Right lung (tissue), 2 donors: ENCODE measurements at regions not wholly inside any gene's neighbourhood (a gene's known extent, or its start where the extent isn't known, plus 50 kb on each side); places are given as distances from the start of the nearest gene placed in this dataset.

Source experiments
- DNase-seq, 2 donors: peaks; one replicate each; pipeline ENCODE4 v3.0.0-alpha.2; 2013

GRCh38 chr12:63319386-63319785 is 168.4 kb upstream of the AVPR1A start:
- no peak for DNase-seq

DNA sequence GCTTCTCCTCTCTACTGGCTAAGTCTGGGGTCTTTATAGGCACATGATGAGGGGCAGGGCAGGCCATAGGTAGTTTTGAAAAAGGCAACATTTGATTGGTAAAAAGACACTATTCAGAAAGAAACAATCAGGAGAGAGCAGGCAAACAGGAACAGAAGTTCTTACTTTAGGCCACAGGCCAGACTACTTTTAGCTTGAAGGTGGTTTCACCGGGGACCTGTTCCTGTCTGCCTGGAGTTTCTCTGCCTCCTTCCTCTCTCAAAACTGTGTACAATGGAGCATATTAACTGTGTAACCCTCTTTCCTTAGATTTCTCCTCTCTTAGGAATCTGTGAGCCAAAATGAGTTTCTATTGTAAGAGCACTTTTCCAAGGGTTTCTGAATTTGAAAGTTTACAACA is 167.9 kb upstream of the AVPR1A start:
- no peak for DNase-seq

DNA sequence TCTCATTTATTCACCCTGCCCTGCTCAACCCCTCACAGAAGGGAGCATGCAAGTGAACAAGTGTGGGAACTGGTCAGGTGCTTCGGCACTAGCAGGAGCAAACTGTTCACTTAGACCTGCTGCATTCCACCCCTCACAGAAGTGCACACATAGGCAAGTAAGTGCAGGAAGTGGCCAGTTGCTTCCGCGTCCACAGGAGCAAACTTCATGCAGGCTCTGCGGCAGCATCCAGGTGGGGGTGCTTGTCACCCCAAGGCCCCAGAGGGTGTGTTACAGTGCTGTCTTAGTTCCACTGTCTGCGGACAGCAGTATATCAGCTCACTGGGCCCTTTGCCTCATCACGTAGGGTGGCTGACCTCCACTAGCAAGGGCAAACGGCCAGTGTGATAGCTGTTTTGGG is 167.3 kb upstream of the AVPR1A start:
- DNase-seq = no peak

DNA sequence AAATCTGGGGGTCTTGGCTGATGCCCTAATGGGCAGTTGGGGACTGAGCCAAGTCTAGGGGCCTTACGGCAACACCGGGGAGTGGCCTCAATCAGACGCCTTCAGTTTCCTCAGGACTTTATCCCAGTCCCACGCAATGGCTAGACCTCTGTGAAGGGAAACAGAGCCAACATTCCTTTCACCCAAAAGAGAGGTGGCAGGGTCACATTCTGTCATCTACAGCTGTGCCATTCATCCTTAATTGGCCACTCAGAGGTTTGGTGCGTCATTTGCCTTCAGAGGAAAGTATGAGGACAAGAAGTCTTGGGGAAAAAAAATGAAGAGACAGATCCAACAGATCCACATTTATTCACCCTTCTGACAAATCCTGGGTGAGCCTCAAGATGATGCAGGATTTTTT is 166.9 kb upstream of the AVPR1A start:
- no peak for DNase-seq

DNA sequence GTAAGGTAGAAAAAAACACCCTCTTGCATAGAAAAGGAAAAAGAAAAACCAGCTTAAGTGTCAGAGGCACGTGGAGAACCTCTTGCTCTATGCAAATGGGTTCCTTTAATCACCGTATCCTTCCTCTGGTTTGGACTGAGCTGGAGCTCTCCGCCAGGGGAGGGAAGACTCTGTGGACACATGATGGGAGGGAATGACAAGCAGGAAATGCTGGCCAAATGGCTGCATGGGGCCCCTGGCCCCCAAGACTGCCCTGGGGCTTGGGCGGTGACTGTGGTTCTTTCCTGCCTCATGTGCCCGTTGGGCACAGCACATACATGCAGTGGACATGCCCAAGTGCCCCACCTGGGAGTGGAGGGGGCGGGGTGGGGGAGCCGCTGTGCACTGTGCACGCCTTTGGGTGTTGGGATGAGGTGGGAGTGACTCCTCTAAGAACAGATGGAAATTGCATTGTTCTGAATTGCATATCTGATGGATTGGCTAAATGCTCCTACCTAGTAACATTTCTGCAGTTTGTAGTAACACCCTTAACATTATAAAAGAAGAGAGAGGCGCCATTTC is 166.4 kb upstream of the AVPR1A start:
- DNase-seq = no peak

DNA sequence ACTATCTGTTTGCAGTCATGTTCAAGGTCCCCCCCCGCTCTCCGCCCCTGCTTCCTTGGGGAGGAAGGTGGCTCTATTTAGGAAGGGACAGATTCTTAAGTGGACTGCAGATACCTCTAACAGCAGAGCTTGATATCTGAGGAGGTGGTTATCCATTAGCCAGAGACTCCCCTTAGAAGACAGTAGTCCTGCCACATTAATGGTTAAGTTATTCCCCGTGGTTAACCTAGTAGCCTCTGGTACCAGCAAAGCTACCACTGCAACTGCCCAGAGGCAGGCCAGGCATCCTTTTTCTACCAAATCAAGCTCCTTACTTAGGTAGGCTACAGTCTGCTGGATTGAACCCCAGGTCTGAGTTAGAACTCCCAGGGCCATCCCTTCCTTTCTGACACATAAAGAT is 162.1 kb upstream of the AVPR1A start:
- DNase-seq = no peak

- DNase-seq = no peak
Measured at GRCh38 chr12:63308671-63309070, 157.7 kb upstream of the AVPR1A start.

DNA sequence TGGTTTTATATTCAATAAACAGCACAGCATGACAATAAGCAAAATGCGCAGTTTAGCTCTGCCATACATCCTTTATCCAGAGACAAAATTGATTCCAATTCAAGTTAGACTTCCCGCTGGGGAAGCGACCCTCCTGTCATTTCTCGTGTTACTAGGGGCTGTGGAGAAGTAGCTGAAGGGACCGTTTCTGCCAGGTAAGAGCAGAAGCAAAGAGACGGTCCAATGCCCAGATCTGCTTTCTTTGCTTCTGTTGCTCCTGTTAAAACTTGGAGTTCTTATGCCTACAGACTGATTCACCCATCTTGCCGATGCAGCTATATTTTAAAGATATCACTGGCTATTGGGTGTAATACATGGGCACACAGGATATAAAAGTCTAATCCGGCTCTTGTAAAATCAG is 156.8 kb upstream of the AVPR1A start:
- no peak for DNase-seq

DNA sequence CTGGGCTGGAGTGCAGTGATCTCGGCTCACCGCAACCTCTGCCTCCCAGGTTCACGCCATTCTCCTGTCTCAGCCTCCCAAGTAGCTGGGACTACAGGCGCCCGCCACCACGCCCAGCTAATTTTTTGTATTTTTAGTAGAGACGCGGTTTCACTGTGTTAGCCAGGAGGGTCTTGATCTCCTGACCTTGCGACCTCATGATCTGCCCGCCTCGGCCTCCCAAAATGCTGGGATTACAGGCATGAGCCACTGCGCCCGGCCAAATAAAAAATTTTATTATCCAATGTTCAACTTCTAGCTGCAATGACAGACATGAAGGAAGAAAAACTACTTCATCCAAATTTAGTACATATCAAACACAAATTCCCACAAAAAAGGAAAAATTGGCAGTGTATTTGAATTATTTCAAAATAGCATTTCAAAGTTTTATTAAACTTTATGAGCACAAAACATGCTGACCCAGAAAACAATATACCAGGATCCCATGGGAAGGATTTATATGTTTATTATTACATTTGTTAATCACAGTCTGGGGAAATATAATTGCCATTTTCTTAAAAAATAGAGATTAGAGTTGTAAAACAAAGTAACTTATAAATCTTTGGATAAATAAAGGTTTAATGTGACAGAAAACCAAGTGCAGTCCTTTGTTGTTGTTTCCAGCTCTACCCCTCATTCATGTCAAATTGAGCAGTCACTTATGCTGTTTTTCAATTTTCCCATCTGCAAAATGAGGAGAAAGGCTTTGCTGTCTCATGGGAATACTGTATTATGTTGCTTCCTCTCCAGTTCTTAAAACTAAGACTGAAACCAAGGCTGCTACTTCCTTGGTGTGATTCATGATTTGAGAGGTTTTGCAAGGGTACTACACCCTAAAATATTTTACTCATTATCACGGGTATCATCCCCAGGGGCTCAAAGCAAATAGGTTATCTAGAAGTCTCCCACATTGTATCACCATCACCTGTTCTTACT is 155.2 kb upstream of the AVPR1A start:
- DNase-seq = no peak

- no peak for DNase-seq
Measured at GRCh38 chr12:63304887-63305316, 153.9 kb upstream of the AVPR1A start.

GRCh38 chr12:63302941-63303536 is 152.0 kb upstream of the AVPR1A start:
- DNase-seq = no peak

GRCh38 chr12:63302269-63302940 is 151.4 kb upstream of the AVPR1A start:
- no peak for DNase-seq

DNA sequence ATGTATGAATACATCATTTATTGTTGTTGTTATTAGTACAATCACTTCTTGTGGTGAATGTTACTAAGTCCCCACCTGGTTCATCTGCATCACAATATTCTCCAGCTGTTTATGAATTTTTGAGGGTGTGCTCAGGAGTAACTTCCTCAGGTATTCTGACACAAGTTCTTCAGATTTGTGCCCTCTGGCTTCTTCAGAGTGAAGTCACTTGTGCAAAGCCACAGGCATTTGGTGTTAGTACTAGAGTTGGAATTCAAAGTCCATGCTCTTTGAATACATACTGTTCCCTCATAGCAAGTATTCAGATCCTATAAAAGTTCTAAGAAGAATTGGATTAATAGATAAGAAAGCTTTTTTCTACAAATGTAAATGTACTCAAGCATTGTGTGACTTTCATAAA is 150.3 kb upstream of the AVPR1A start:
- DNase-seq = no peak

DNA sequence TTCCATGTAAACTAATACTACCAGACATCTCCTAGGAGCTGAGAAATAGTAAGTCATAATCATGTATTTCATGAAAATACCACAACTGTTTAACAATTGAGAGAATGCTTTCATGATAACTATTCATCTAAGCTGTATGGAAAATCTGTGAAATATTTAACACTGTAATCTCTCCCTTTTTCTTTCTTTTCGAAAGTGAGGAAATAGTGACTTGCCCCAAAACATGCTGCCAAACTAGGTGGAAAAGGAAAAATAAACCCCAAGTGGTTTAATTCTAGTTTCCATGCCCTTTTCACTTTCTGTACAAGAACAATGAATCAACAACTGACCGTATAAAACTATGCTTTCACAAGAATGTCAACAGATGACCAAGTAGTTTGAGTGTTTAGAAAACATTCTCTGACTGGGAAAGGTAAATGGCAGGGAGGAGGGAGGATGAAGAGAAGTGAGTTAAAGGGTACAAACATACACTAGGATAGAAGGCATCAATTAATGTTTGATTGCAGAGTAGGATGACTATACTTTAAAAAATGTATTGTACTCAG is 147.5 kb upstream of the AVPR1A start:
- no peak for DNase-seq

DNA sequence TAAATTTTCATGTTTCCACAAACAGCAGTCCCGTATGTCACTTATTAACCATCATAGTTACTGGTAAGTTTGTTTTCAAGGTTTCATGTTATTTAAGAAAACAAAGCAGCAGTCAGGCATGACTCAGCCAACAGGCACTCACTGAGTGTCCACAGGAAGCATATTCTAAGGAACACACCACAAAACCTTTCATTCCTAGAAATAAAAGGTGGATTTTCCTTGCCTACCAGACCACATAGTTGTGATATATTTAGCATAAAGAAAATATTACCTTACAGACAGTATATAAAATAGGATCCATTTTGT is 143.3 kb upstream of the AVPR1A start:
- no peak for DNase-seq

- DNase-seq = no peak
Measured at GRCh38 chr12:63292471-63293221, 141.6 kb upstream of the AVPR1A start.

DNA sequence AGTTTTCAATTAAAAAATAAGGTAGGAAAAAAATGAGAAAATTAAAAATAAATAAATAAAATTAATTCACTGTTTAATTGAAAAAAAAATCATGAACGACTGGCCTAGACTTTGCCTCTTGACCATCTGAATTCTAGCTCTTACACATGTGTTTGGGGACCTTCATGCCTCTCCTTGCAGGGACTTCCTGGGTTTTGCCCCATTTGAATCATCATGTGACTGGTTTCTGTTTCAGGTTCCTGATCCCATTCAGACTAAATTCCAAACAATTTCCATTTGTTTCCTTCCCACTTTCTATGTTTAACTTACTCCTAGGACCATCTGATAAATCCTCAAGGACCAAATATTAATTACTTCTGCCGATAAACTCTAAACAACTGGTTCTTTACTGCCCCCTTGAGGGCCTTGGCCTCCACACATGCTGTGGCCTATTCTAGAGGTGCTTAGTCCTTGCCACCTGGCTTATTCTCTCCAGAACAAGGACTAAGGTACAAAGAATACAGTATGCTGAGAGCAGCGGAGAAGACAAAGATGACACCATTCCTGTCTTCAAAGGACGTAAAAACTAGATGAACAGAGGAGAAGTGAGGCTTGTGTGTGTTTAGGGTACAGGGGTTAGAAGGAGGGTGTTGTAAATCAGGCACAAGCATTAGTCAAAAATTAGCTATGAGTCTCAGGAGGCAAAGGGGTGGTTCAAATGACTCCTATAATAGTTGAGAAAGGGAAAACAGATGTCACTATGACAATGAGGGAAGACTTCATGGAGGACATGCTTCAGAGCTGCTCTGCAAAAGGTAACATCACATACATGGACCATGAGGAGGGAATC is 125.8 kb upstream of the AVPR1A start:
- DNase-seq = no peak

DNA sequence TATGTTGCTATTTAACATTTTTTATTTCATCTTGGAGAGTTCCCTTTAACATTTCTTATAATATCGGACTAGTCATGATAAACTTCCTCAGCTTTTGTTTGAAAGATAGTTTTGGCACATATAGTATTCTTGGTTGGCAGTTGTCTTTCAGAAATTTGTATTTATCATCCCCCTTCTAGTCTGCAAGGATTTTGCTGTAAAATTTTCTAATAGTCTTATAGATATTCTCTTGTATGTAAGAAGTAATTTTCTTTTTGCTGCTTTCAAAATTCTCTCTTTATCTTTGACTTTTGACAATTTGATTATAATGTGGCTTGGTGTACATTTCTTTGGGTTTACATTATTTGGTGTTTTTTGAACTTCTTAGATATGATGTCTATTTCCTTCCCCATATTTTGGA is 116.0 kb upstream of the AVPR1A start:
- DNase-seq = no peak

- no peak for DNase-seq
Measured at GRCh38 chr12:63264629-63265028, 113.6 kb upstream of the AVPR1A start.

DNA sequence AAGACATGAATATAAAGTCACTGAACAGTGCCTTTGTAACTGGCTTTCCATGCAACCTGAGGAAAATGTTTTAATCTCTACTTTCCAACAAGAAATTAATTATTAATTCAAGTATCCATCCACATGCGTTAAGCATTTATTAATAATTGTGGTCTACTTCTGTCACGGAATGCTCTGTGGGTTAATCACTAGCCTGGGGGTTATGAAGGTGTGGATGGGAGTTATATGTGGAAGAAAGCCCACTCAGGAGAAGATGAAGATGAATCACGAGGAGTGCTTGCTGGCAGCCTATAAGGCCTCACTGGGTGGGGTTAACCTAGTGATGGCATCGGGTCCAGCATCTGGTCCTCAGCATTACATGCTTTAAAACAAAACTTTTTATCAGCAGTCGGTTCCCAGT is 99.5 kb upstream of the AVPR1A start:
- DNase-seq = no peak

DNA sequence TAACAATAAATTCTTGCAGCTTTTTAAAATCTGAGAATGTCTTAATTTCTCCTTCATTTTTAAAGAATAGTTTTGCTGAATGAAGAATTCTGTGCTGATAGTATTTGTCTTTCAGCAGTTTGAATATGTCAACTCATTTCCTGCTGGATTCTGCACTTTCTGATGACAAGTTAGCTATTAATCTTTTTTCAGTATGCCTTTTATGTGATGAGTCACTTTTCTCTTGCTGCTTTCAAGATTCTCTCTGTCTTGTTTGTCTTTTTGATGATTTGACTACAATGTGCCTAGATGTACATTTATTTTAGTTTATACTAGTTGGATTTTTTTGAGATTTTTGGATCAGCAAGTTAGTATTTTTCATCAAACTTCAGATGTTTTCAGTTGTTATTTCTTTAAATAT is 87.9 kb upstream of the AVPR1A start:
- DNase-seq = no peak
